SK-N-SH (cell line): ENCODE measurements at regions not wholly inside any gene's neighbourhood (a gene's known extent, or its start where the extent isn't known, plus 50 kb on each side); places are given as distances from the start of the nearest gene placed in this dataset.
"Not testable (repeated sequence)": the region's sequence is repeated elsewhere in the genome, so short reads cannot be mapped to it uniquely, and the experiment has no call there.

ENCODE experiments used
- CTCF ChIA-PET: fragments of 300-600, 350-600 bp; formaldehyde crosslinking; extraction: SDS; loops from one replicate; lab custom pipeline; 2021; lab: Yijun Ruan, JAX
- POLR2A ChIA-PET: fragments of 350-600 bp; sonication (Branson Sonifier 250); formaldehyde crosslinking; extraction: SDS; loops from one replicate; lab custom pipeline; 2020; ENCODE audit warnings: antibody characterized with exemption, inconsistent platforms; lab: Yijun Ruan, JAX
- DNase-seq: peaks from one replicate; pipeline ENCODE4 v3.0.0; 2012
- H2AFZ ChIP-seq: fragments of 200-600 bp; sonication (generic); 2 replicates; pipeline ENCODE4 v1.8.1; 2016; ENCODE audit warnings: antibody characterized with exemption, mild to moderate bottlenecking, low read depth
- H3F3A ChIP-seq: fragments of 200-600 bp; sonication (generic); replicated peaks from 2 replicates; pipeline ENCODE3; 2016; ENCODE audit warnings: antibody characterized with exemption, mild to moderate bottlenecking; ENCODE audit not compliant: insufficient read depth
- H3K27ac ChIP-seq, 2 experiments: fragments of 200-500 bp in 1 of 2; fragments of 200-600 bp in 1 of 2; sonication (Bioruptor generic) in 1 of 2; sonication (generic), shearing (Covaris generic) in 1 of 2; 2 replicates each; pipeline versions ENCODE4 v1.5.1 to v1.6.1; 2014 to 2016; ENCODE audit warnings: low read depth in 2 of 2, inconsistent platforms in 1 of 2, low read length in 1 of 2, mild to moderate bottlenecking in 1 of 2, mixed read lengths in 1 of 2
- H3K27me3 ChIP-seq: fragments of 200-600 bp; sonication (generic), shearing (Covaris generic); 2 replicates; pipeline ENCODE4 v1.6.1; 2016; ENCODE audit warnings: mixed run types; ENCODE audit not compliant: insufficient read depth
- H3K36me3 ChIP-seq, 2 experiments: fragments of 200-500 bp in 1 of 2; fragments of 200-600 bp in 1 of 2; sonication (Bioruptor generic) in 1 of 2; sonication (generic) in 1 of 2; replicated peaks in 1 of 2; 2 replicates each; pipeline versions ENCODE3 to v1.5.1; 2014 to 2016; ENCODE audit warnings: low read length in 1 of 2, mild to moderate bottlenecking in 1 of 2; ENCODE audit not compliant: insufficient read depth in 2 of 2, control insufficient read depth in 1 of 2
- H3K4me1 ChIP-seq, 2 experiments: fragments of 200-500 bp in 1 of 2; fragments of 200-600 bp in 1 of 2; sonication (Bioruptor generic) in 1 of 2; sonication (generic), shearing (Covaris generic) in 1 of 2; 2 replicates each; pipeline versions ENCODE4 v1.5.1 to v1.6.1; 2014 to 2016; ENCODE audit warnings: low read depth in 1 of 2, low read length in 1 of 2, mixed run types in 1 of 2; ENCODE audit not compliant: insufficient read depth in 2 of 2, control insufficient read depth in 1 of 2
- H3K4me2 ChIP-seq: fragments of 200-600 bp; sonication (generic), shearing (Covaris generic); 2 replicates; pipeline ENCODE4 v1.6.1; 2017; ENCODE audit warnings: mixed run types
- H3K4me3 ChIP-seq, 2 experiments: fragments of 200-500 bp in 1 of 2; fragments of 200-600 bp in 1 of 2; sonication (Bioruptor generic) in 1 of 2; sonication (generic), shearing (Covaris generic) in 1 of 2; 2 replicates each; pipeline versions ENCODE4 v1.5.1 to v1.8.1; 2014 to 2016; ENCODE audit warnings: low read depth in 2 of 2, inconsistent platforms in 1 of 2, low read length in 1 of 2, mild to moderate bottlenecking in 1 of 2, mixed read lengths in 1 of 2, moderate library complexity in 1 of 2
- H3K79me2 ChIP-seq: fragments of 200-600 bp; sonication (generic); 2 replicates; pipeline ENCODE4 v1.8.1; 2017; ENCODE audit warnings: mild to moderate bottlenecking; ENCODE audit not compliant: insufficient read depth
- H3K9ac ChIP-seq: fragments of 200-600 bp; sonication (generic); 2 replicates; pipeline ENCODE4 v1.6.1; 2017; ENCODE audit warnings: mixed run types
- H3K9me2 ChIP-seq: fragments of 200-600 bp; sonication (generic); 2 replicates; pipeline ENCODE4 v1.6.1; 2017; ENCODE audit warnings: mixed run types
- H3K9me3 ChIP-seq: fragments of 200-600 bp; sonication (generic); 2 replicates; pipeline ENCODE4 v1.6.1; 2017; ENCODE audit warnings: mixed run types, mild to moderate bottlenecking, moderate library complexity
- H4K20me1 ChIP-seq: fragments of 200-600 bp; sonication (generic); 2 replicates; pipeline ENCODE4 v1.6.1; 2017; ENCODE audit warnings: mild to moderate bottlenecking, mixed run types; ENCODE audit not compliant: insufficient read depth
- GABPA ChIP-seq: IDR thresholded peaks from 2 replicates; pipeline ENCODE4 v1.4.0; 2012; ENCODE audit warnings: low read depth, mild to moderate bottlenecking
- MAX ChIP-seq: IDR thresholded peaks from 2 replicates; pipeline ENCODE4 v1.4.0; 2012; ENCODE audit warnings: low read depth
- MXI1 ChIP-seq: IDR thresholded peaks from 2 replicates; pipeline ENCODE4 v1.6.1; 2012; ENCODE audit warnings: mild to moderate bottlenecking, low read depth, low read length, improper control_type of control experiment
- POLR2AphosphoS5 ChIP-seq: IDR thresholded peaks from 2 replicates; pipeline ENCODE4 v1.6.1; 2012; ENCODE audit warnings: low read depth, low read length
- TAF1 ChIP-seq: IDR thresholded peaks from 2 replicates; pipeline ENCODE4 v1.6.1; 2012; ENCODE audit warnings: low read depth, mild to moderate bottlenecking, low read length, moderate library complexity, borderline replicate concordance
- USF1 ChIP-seq: IDR thresholded peaks from 2 replicates; pipeline ENCODE4 v1.4.0; 2012; ENCODE audit warnings: low read depth, borderline replicate concordance
- YY1 ChIP-seq: IDR thresholded peaks from 2 replicates; pipeline ENCODE4 v1.4.0; 2012; ENCODE audit warnings: low read depth, mild to moderate bottlenecking
- WGBS: methylation state at CpG from one replicate; pipeline ENCODE4 v1.1.6; 2017; ENCODE audit warnings: low lambda C conversion rate; 5-methylcytosine and 5-hydroxymethylcytosine counted together

- H3F3A ChIP-seq, H2AFZ ChIP-seq, H3K79me2 ChIP-seq, H3K9me3 ChIP-seq, DNase-seq, H3K4me3 ChIP-seq, H3K27ac ChIP-seq, CTCF ChIA-PET, H3K27me3 ChIP-seq, H4K20me1 ChIP-seq, H3K9ac ChIP-seq, H3K4me2 ChIP-seq, POLR2A ChIA-PET, H3K4me1 ChIP-seq, H3K36me3 ChIP-seq, H3K9me2 ChIP-seq: not testable (repeated sequence)
- WGBS = 90% methylated on average over 14 of the region's 14 CpGs
These were observed 133.5 kb upstream of the ALDH3B2 start for GRCh38 chr11:67807896-67808295.

- H4K20me1 ChIP-seq, DNase-seq, H3K9me2 ChIP-seq, H3F3A ChIP-seq, H3K79me2 ChIP-seq, H3K9ac ChIP-seq, H3K9me3 ChIP-seq, H3K27me3 ChIP-seq, H3K4me1 ChIP-seq, H3K36me3 ChIP-seq, H3K27ac ChIP-seq: not testable (repeated sequence)
- CTCF ChIA-PET = interaction anchor here (1.2 kb wide), 1 partner anchor 19 kb away, joined by 3 read pairs; no protein-coding TSS in a partner anchor
- Histone ChIP-seq H3K4me3 (peak overlapping the region; percentile 44 to 57; a peak in 2 of 4 replicates), H2AFZ (peak overlapping the region; percentile 90), H3K4me2 (peak overlapping the region; percentile 78; the same call in 1 of the 2 replicates)
- POLR2A ChIA-PET = interaction anchor here (0.7 to 1.5 kb wide), 2 partner anchors 20 to 176 kb away, joined by 3 to 5 read pairs; no protein-coding TSS in a partner anchor
- WGBS = 57% methylated on average over 8 of the region's 8 CpGs
These were observed 132.4 kb upstream of the ALDH3B2 start for GRCh38 chr11:67806728-67807235.

GRCh38 chr11:67806183-67806582 is 131.8 kb upstream of the ALDH3B2 start:
- peak overlapping the region in 1 of 2 experiments; percentile 69; a peak in 1 of 4 replicates for H3K27ac ChIP-seq
- H3K4me1 ChIP-seq, H3K36me3 ChIP-seq, H3K79me2 ChIP-seq, H3K9me2 ChIP-seq, H3K9me3 ChIP-seq, H4K20me1 ChIP-seq, H3K9ac ChIP-seq, H3F3A ChIP-seq, H3K27me3 ChIP-seq: not testable (repeated sequence)
- peak overlapping the region; percentile 44 to 57 for H3K4me3 ChIP-seq
- peak overlapping the region; percentile 90 for H2AFZ ChIP-seq
- H3K4me2 ChIP-seq = peak overlapping the region; percentile 78
- POLR2A ChIA-PET = interaction anchor here (0.7 to 1.5 kb wide), 2 partner anchors 20 to 176 kb away, joined by 3 to 5 read pairs; no protein-coding TSS in a partner anchor
- CTCF ChIA-PET = interaction anchor here (1.2 kb wide), 1 partner anchor 20 kb away, joined by 3 read pairs; no protein-coding TSS in a partner anchor
- 1% methylated on average over 12 of the region's 26 CpGs for WGBS
- DNase-seq = peak; percentile 38

GRCh38 chr11:67805253-67806126 is 131.1 kb upstream of the ALDH3B2 start:
- H3K4me1 ChIP-seq, H4K20me1 ChIP-seq, H3K27me3 ChIP-seq, H3K36me3 ChIP-seq, H3F3A ChIP-seq, H3K79me2 ChIP-seq, H3K9me3 ChIP-seq, H3K9me2 ChIP-seq, H2AFZ ChIP-seq: not testable (repeated sequence)
- Histone ChIP-seq H3K27ac (peak overlapping the region; percentile 42 to 69; a peak in 3 of 4 replicates), H3K4me2 (peak overlapping the region; percentile 88; the same call in 1 of the 2 replicates), H3K9ac (peak overlapping the region; percentile 81; the same call in 1 of the 2 replicates), H3K4me3 (peak overlapping the region; percentile 62 to 69)
- peak; percentile 94 for DNase-seq
- CTCF ChIA-PET = interaction anchor here (1.2 kb wide), 1 partner anchor 21 kb away, joined by 3 read pairs; no protein-coding TSS in a partner anchor
- POLR2A ChIA-PET = interaction anchor here (1.5 kb wide), 1 partner anchor 175 kb away, joined by 5 read pairs; no protein-coding TSS in a partner anchor
- under 1% methylated on average over 54 of the region's 66 CpGs for WGBS
- TF ChIP-seq TAF1 = peak; percentile 63
- peak; percentile 39; the same call in 1 of the 2 replicates for TF ChIP-seq GABPA
- TF ChIP-seq MAX = peak; percentile 52; the same call in 1 of the 2 replicates
- peak; percentile 63; the same call in 1 of the 2 replicates for TF ChIP-seq USF1
- peak; percentile 52; the same call in 1 of the 2 replicates for TF ChIP-seq POLR2AphosphoS5
- TF ChIP-seq YY1 = peak; percentile 84
- 0 out of 2 replicates have a peak, but pooled peaks have one; percentile 2 for TF ChIP-seq MXI1
